Neural progenitor cell (in vitro differentiated cells): ENCODE measurements at regions not wholly inside any gene's neighbourhood (a gene's known extent, or its start where the extent isn't known, plus 50 kb on each side); places are given as distances from the start of the nearest gene placed in this dataset.
A peak's percentile ranks its signal among the peaks of the same experiment; 100 is the strongest.

ENCODE experiments used
- DNase-seq: peaks from one replicate; pipeline ENCODE4 v3.0.0-alpha.2; 2016; ENCODE audit warnings: low spot score
- H2AFZ ChIP-seq: fragments of 200-600 bp; sonication (generic); replicated peaks from 2 replicates; pipeline ENCODE4 v1.6.1; 2016; ENCODE audit warnings: antibody characterized with exemption
- H3F3A ChIP-seq: fragments of 200-600 bp; sonication (generic); 2 replicates; pipeline ENCODE4 v1.6.1; 2016; ENCODE audit warnings: antibody characterized with exemption, low read depth
- H3K27ac ChIP-seq: fragments of 200-600 bp; sonication (generic); 2 replicates; pipeline ENCODE4 v1.5.1; 2016; ENCODE audit warnings: mild to moderate bottlenecking
- H3K27me3 ChIP-seq: fragments of 200-600 bp; sonication (generic); 2 replicates; pipeline ENCODE4 v1.6.1; 2016; ENCODE audit warnings: mild to moderate bottlenecking, moderate library complexity
- H3K36me3 ChIP-seq: fragments of 200-600 bp; sonication (generic); 2 replicates; pipeline ENCODE4 v1.5.1; 2016
- H3K4me1 ChIP-seq: fragments of 200-600 bp; sonication (generic); 2 replicates; pipeline ENCODE4 v1.6.1; 2016; ENCODE audit warnings: mixed run types
- H3K4me2 ChIP-seq: fragments of 200-600 bp; sonication (generic); 2 replicates; pipeline ENCODE4 v1.6.1; 2016
- H3K4me3 ChIP-seq: fragments of 200-600 bp; sonication (generic); 2 replicates; pipeline ENCODE4 v1.5.1; 2016
- H3K79me2 ChIP-seq: fragments of 200-600 bp; sonication (generic); 2 replicates; pipeline ENCODE4 v1.6.1; 2016; ENCODE audit warnings: low read depth
- H3K9ac ChIP-seq: fragments of 200-600 bp; sonication (generic); 2 replicates; pipeline ENCODE4 v1.6.1; 2016
- H3K9me3 ChIP-seq: fragments of 200-600 bp; sonication (generic); 2 replicates; pipeline ENCODE4 v1.5.1; 2016; ENCODE audit warnings: low read depth
- H4K20me1 ChIP-seq: fragments of 200-600 bp; sonication (generic); 2 replicates; pipeline ENCODE4 v1.6.1; 2016; ENCODE audit warnings: low read depth
- H3K27ac Mint-ChIP-seq: 3 replicates; pipeline ENCODE4 v1.8.0; 2021; ENCODE audit warnings: mixed read lengths
- H3K27me3 Mint-ChIP-seq: 2 replicates; pipeline ENCODE4 v1.8.0; 2022; ENCODE audit warnings: low read depth, mild to moderate bottlenecking, inconsistent platforms, moderate library complexity, mixed read lengths; ENCODE audit not compliant: insufficient read depth
- H3K36me3 Mint-ChIP-seq: 3 replicates; pipeline ENCODE4 v1.8.0; 2021; ENCODE audit warnings: mixed read lengths
- H3K4me1 Mint-ChIP-seq: 3 replicates; pipeline ENCODE4 v1.8.0; 2021; ENCODE audit warnings: mixed read lengths
- H3K4me3 Mint-ChIP-seq: 3 replicates; pipeline ENCODE4 v1.8.0; 2021; ENCODE audit warnings: mild to moderate bottlenecking, moderate library complexity, mixed read lengths
- H3K9me3 Mint-ChIP-seq: 3 replicates; pipeline ENCODE4 v1.8.0; 2020; ENCODE audit warnings: mixed read lengths
- EZH2 ChIP-seq: fragments of 200-600 bp; sonication (generic); IDR thresholded peaks from 2 replicates; pipeline ENCODE4 v1.6.1; 2017; ENCODE audit warnings: antibody characterized with exemption, mild to moderate bottlenecking, moderate library complexity
- EZH2phosphoT487 ChIP-seq: fragments of 200-600 bp; sonication (generic); IDR thresholded peaks from 2 replicates; pipeline ENCODE4 v1.6.1; 2017; ENCODE audit warnings: antibody characterized with exemption
- TF ChIP-seq, protein P1 (sequence below): fragments of 200-600 bp; sonication (generic); IDR thresholded peaks from 2 replicates; pipeline ENCODE4 v1.5.1; 2017; ENCODE audit warnings: antibody characterized with exemption, mild to moderate bottlenecking

DNA sequence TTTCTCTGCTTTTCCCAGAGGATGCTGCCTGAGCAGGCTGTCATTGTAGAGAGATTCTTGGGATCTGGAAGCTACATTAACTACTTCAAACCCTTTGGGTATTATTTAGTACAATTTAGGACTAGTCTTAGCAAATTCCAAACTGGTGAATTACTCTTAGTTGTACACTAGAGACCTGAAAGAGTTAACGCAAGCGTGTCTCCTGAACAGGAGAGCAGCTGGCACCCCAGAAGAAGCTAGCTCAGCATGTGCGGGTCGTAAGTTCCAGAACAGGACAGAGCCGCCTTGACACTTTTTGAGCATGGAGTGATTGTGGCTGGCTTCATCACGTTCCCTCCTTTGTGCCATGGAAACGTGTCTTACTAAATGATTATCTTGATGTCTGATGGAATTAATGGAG lies 495.7 kb upstream of the TPK1 start:
- H3K9me3 ChIP-seq = peaks cover 3% of the 10 kb centered on the region
- no peak for DNase-seq
- Mint-ChIP-seq H3K36me3 (no peaks in the 10 kb centered on the region), H3K27me3 (no peaks in the 10 kb centered on the region), H3K4me3 (no peak overlapping the region), H3K4me1 (no peaks in the 10 kb centered on the region), H3K27ac (no peak overlapping the region), H3K9me3 (no peaks in the 10 kb centered on the region)
- H3K27me3 ChIP-seq = no peaks in the 10 kb centered on the region
- H3F3A ChIP-seq = no peaks in the 10 kb centered on the region
- no peak overlapping the region for H3K27ac ChIP-seq
- no peaks in the 10 kb centered on the region for H4K20me1 ChIP-seq
- no peaks in the 10 kb centered on the region for H3K36me3 ChIP-seq
- H3K9ac ChIP-seq = no peak overlapping the region
- H3K4me3 ChIP-seq = no peak overlapping the region
- no peaks in the 10 kb centered on the region for H3K4me1 ChIP-seq
- TF ChIP-seq EZH2phosphoT487 (no peak), EZH2 (no peak)
- TF ChIP-seq, protein P1, sequence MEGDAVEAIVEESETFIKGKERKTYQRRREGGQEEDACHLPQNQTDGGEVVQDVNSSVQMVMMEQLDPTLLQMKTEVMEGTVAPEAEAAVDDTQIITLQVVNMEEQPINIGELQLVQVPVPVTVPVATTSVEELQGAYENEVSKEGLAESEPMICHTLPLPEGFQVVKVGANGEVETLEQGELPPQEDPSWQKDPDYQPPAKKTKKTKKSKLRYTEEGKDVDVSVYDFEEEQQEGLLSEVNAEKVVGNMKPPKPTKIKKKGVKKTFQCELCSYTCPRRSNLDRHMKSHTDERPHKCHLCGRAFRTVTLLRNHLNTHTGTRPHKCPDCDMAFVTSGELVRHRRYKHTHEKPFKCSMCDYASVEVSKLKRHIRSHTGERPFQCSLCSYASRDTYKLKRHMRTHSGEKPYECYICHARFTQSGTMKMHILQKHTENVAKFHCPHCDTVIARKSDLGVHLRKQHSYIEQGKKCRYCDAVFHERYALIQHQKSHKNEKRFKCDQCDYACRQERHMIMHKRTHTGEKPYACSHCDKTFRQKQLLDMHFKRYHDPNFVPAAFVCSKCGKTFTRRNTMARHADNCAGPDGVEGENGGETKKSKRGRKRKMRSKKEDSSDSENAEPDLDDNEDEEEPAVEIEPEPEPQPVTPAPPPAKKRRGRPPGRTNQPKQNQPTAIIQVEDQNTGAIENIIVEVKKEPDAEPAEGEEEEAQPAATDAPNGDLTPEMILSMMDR = no peak
- H3K4me2 ChIP-seq = no peak overlapping the region
- H2AFZ ChIP-seq = peak overlapping the region; percentile 73
- no peaks in the 10 kb centered on the region for H3K79me2 ChIP-seq

DNA sequence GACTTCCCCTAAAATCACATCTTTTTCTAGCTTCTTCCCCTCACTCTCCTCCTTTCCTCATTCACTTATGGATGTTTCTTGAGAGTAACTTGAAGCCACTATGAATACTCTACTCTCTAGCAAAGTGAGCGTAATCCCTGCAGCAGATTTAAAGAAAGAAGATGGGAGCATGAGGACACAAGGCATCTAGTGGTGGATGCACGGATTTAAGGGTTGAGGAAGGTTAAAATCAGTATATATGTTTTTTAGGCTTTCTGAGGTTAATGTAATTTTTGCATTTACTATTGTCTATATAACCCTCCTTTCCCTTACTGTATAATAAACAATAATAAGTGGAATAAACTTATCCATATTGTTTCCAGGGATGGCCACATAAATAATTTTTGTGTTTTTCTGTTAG lies 495.2 kb upstream of the TPK1 start:
- peaks cover 3% of the 10 kb centered on the region for H3K9me3 ChIP-seq
- Mint-ChIP-seq H3K4me1 (no peaks in the 10 kb centered on the region), H3K27me3 (no peaks in the 10 kb centered on the region)

GRCh38 chr7:145327646-145328045 lies 491.8 kb upstream of the TPK1 start:
- Histone ChIP-seq H3K27me3 (no peaks in the 10 kb centered on the region), H3K4me2 (no peak overlapping the region), H3K4me3 (no peak overlapping the region), H3K27ac (no peak overlapping the region), H4K20me1 (no peaks in the 10 kb centered on the region), H3K36me3 (no peaks in the 10 kb centered on the region), H3K9ac (no peak overlapping the region), H3K4me1 (no peaks in the 10 kb centered on the region), H2AFZ (no peak overlapping the region), H3K79me2 (no peaks in the 10 kb centered on the region), H3F3A (no peaks in the 10 kb centered on the region), H3K9me3 (no peaks in the 10 kb centered on the region)
- no peaks in the 10 kb centered on the region for H3K36me3 Mint-ChIP-seq
- DNase-seq = no peak
- no peaks in the 10 kb centered on the region for H3K4me1 Mint-ChIP-seq
- H3K27ac Mint-ChIP-seq = no peak overlapping the region
- H3K4me3 Mint-ChIP-seq = no peak overlapping the region
- H3K27me3 Mint-ChIP-seq = no peaks in the 10 kb centered on the region
- TF ChIP-seq EZH2phosphoT487 (no peak), EZH2 (no peak)
- TF ChIP-seq, protein P1 = no peak
- H3K9me3 Mint-ChIP-seq = no peaks in the 10 kb centered on the region

More for the DNA sequence above, 495.2 kb upstream of the TPK1 start:
- H3K4me3 ChIP-seq = no peak overlapping the region
- no peaks in the 10 kb centered on the region for H3K79me2 ChIP-seq
- no peaks in the 10 kb centered on the region for H4K20me1 ChIP-seq
- H3K4me1 ChIP-seq = no peaks in the 10 kb centered on the region
- peak overlapping the region; percentile 73 for H2AFZ ChIP-seq
- H3K27me3 ChIP-seq = no peaks in the 10 kb centered on the region
- H3K9me3 Mint-ChIP-seq = no peaks in the 10 kb centered on the region
- H3K36me3 Mint-ChIP-seq = no peaks in the 10 kb centered on the region
- TF ChIP-seq, protein P1 = peak; percentile 59
- TF ChIP-seq EZH2phosphoT487 = no peak
- no peak overlapping the region for H3K9ac ChIP-seq
- H3K4me3 Mint-ChIP-seq = no peak overlapping the region
- no peak overlapping the region for H3K27ac ChIP-seq
- H3K36me3 ChIP-seq = no peaks in the 10 kb centered on the region
- no peak overlapping the region for H3K27ac Mint-ChIP-seq
- no peaks in the 10 kb centered on the region for H3F3A ChIP-seq
- peak; percentile 37 for DNase-seq
- H3K4me2 ChIP-seq = no peak overlapping the region

- Mint-ChIP-seq H3K27me3 (no peaks in the 10 kb centered on the region), H3K4me3 (no peak overlapping the region), H3K36me3 (no peaks in the 10 kb centered on the region), H3K27ac (peak overlapping the region; percentile 6), H3K9me3 (no peaks in the 10 kb centered on the region), H3K4me1 (no peaks in the 10 kb centered on the region)
- Histone ChIP-seq H3K9me3 (no peaks in the 10 kb centered on the region), H3K4me1 (no peaks in the 10 kb centered on the region), H3K27me3 (no peaks in the 10 kb centered on the region), H3K79me2 (no peaks in the 10 kb centered on the region), H3K9ac (no peak overlapping the region), H3K36me3 (no peaks in the 10 kb centered on the region), H4K20me1 (no peaks in the 10 kb centered on the region), H3K4me2 (no peak overlapping the region), H3K27ac (no peak overlapping the region), H3K4me3 (no peak overlapping the region), H2AFZ (no peak overlapping the region), H3F3A (no peaks in the 10 kb centered on the region)
- TF ChIP-seq EZH2phosphoT487 (no peak), EZH2 (no peak)
- TF ChIP-seq, protein P1 = no peak
- DNase-seq = no peak
Measured at GRCh38 chr7:145324081-145324480, 488.2 kb upstream of the TPK1 start.
